CD4-positive, alpha-beta T cell treated with Interleukin-6 at 100 ng/mL for 8 hours (primary cell): ENCODE measurements at regions not wholly inside any gene's neighbourhood (a gene's known extent, or its start where the extent isn't known, plus 50 kb on each side); places are given as distances from the start of the nearest gene placed in this dataset.

Source experiments
- DNase-seq: peaks from one replicate; pipeline ENCODE4 v3.0.0-alpha.2; 2020; ENCODE audit warnings: mixed read lengths, low spot score

- DNase-seq: no peak
Observed at GRCh38 chr2:56709181-56709580, 525.4 kb downstream of the CCDC85A start.

- no peak for DNase-seq
Observed at GRCh38 chr2:56713161-56713676, 529.4 kb downstream of the CCDC85A start.

GRCh38 chr2:56713978-56714377 is 530.2 kb downstream of the CCDC85A start:
- DNase-seq: no peak

GRCh38 chr2:56714400-56714799 is 530.6 kb downstream of the CCDC85A start:
- DNase-seq: no peak

- DNase-seq: no peak
Observed at GRCh38 chr2:56715683-56716082, 531.9 kb downstream of the CCDC85A start.

GRCh38 chr2:56718413-56718812 is 534.6 kb downstream of the CCDC85A start:
- no peak for DNase-seq

- no peak for DNase-seq
Observed at GRCh38 chr2:56729212-56729611, 545.4 kb downstream of the CCDC85A start.

- DNase-seq: no peak
Observed at GRCh38 chr2:56732946-56733345, 549.2 kb downstream of the CCDC85A start.

GRCh38 chr2:56739413-56739812 is 555.6 kb downstream of the CCDC85A start:
- no peak for DNase-seq

- no peak for DNase-seq
Observed at GRCh38 chr2:56741601-56742102, 557.9 kb downstream of the CCDC85A start.

- DNase-seq: no peak
Observed at GRCh38 chr2:56743807-56744206, 560.0 kb downstream of the CCDC85A start.

- DNase-seq: no peak
Observed at GRCh38 chr2:56749152-56749752, 565.5 kb downstream of the CCDC85A start.

GRCh38 chr2:56753182-56753581 is 569.4 kb downstream of the CCDC85A start:
- no peak for DNase-seq

GRCh38 chr2:56754066-56754615 is 570.4 kb downstream of the CCDC85A start:
- no peak for DNase-seq

GRCh38 chr2:56754627-56755026 is 570.8 kb downstream of the CCDC85A start:
- no peak for DNase-seq

GRCh38 chr2:56757884-56758545 is 574.2 kb downstream of the CCDC85A start:
- DNase-seq: no peak

GRCh38 chr2:56763683-56764082 is 579.9 kb downstream of the CCDC85A start:
- no peak for DNase-seq

- DNase-seq: no peak
Observed at GRCh38 chr2:56768973-56769372, 585.2 kb downstream of the CCDC85A start.

- DNase-seq: no peak
Observed at GRCh38 chr2:56770490-56770889, 586.7 kb downstream of the CCDC85A start.

- no peak for DNase-seq
Observed at GRCh38 chr2:56784046-56784445, 600.3 kb downstream of the CCDC85A start.

- no peak for DNase-seq
Observed at GRCh38 chr2:56801214-56801613, 617.4 kb downstream of the CCDC85A start.

GRCh38 chr2:56801770-56802169 is 618.0 kb downstream of the CCDC85A start:
- DNase-seq: no peak

- DNase-seq: no peak
Observed at GRCh38 chr2:56803596-56803995, 619.8 kb downstream of the CCDC85A start.
